ENCODE measurements at regions not wholly inside any gene's neighbourhood (a gene's known extent, or its start where the extent isn't known, plus 50 kb on each side); places are given as distances from the start of the nearest gene placed in this dataset.
"Not testable (repeated sequence)": the region's sequence is repeated elsewhere in the genome, so short reads cannot be mapped to it uniquely, and the experiment has no call there.

DNA sequence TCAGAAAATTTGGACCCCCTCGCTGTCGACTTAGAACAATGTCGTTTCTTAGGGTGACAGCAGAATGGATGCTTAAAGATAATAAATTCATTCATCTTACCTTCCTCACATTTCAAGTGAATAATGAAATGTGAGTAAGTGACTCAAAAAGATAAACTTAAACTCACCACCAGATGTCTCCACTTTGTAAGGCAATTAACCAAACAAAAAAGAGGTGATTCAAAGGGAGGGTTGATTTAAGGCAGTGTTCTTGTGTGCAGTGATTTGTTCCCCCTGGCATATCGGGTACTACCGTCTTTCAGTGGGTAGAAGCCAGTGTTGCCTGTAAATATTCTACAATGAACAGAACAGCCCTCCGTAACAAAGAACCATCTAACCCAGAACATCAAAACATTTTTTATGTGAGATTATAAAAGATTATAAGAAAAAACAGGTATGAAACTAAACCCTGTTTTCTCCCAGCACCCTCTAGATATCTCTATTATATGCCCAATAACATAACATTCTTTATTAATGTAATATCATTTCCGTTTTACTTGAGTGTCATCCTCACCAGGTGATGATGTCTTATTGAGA lies 589.7 kb downstream of the CBLN4 start:
- H3K36me3 ChIP-seq, result no peaks in the 10 kb centered on the region
- peaks cover 2% of the 10 kb centered on the region for H3K4me1 ChIP-seq (ENCODE audit: insufficient read depth)
- no peak for TF ChIP-seq POLR2A (IDR thresholded peaks at IDR 0.05)
- TF ChIP-seq, protein P1, sequence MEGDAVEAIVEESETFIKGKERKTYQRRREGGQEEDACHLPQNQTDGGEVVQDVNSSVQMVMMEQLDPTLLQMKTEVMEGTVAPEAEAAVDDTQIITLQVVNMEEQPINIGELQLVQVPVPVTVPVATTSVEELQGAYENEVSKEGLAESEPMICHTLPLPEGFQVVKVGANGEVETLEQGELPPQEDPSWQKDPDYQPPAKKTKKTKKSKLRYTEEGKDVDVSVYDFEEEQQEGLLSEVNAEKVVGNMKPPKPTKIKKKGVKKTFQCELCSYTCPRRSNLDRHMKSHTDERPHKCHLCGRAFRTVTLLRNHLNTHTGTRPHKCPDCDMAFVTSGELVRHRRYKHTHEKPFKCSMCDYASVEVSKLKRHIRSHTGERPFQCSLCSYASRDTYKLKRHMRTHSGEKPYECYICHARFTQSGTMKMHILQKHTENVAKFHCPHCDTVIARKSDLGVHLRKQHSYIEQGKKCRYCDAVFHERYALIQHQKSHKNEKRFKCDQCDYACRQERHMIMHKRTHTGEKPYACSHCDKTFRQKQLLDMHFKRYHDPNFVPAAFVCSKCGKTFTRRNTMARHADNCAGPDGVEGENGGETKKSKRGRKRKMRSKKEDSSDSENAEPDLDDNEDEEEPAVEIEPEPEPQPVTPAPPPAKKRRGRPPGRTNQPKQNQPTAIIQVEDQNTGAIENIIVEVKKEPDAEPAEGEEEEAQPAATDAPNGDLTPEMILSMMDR (IDR thresholded peaks at IDR 0.05), result peak in 2 of 3 donors; percentile 36 to 38
- intact Hi-C loops (cut with DNase I), result loop anchor here in 2 of 4 donors (10.0 kb wide), 2 partner anchors 749 to 759 kb away; no protein-coding TSS in a partner anchor
- WGBS, 3 donors, result 31 to 36% (median 34%) methylated on average over 7 of the region's 7 CpGs
- no peak overlapping the region for H3K4me3 ChIP-seq
- no peak overlapping the region for H3K27ac ChIP-seq
- H3K9me3 ChIP-seq, result no peaks in the 10 kb centered on the region
- no peaks in the 10 kb centered on the region for H3K27me3 ChIP-seq
- no peak for DNase-seq

DNA sequence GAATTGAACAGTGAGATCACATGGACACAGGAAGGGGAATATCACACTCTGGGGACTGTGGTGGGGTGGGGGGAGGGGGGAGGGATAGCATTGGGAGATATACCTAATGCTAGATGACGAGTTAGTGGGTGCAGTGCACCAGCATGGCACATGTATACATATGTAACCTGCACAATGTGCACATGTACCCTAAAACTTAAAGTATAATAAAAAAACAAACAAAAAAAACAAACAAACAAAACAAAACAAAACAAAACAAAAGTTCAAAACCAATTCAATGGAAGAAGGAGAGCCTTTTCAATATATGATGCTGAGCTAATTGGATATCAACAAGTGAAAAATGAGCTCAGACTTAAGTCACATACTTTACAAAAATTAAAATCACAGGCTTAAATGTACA lies 592.8 kb downstream of the CBLN4 start:
- not testable (repeated sequence) for H3K27ac ChIP-seq; H3K4me1 ChIP-seq (ENCODE audit: insufficient read depth); H3K4me3 ChIP-seq; H3K9me3 ChIP-seq; H3K27me3 ChIP-seq; H3K36me3 ChIP-seq; DNase-seq
- WGBS, 3 donors, result 75 to 93% methylated on average over 1 of the region's 1 CpG; no CpG with 5 or more reads in 1 of the 3 donors
- intact Hi-C loops (cut with DNase I), result loop anchor here in 2 of 4 donors (10.0 kb wide), 2 partner anchors 752 to 762 kb away; no protein-coding TSS in a partner anchor

DNA sequence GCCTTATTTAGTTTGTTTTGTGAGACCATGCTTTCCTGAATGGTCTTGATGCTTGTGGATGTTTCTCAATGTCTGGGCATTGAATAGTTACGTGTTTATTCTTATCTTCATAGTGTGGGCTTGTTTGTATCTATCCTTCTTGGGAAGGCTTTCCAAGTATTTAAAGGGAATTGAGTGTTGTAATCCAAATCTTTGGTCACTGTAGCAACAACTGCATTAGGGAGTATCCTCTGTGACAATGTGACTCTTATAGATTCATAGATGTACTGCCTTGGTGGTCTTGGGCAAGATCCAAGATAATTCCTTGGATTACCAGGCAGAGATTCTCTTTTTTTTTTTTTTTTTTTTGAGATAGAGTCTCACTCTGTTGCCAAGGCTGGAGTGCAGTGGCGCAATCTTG lies 598.4 kb downstream of the CBLN4 start:
- H3K27ac ChIP-seq, result no peak overlapping the region
- no peak for TF ChIP-seq EP300 (IDR thresholded peaks at IDR 0.05)
- TF ChIP-seq POLR2A (IDR thresholded peaks at IDR 0.05), result no peak
- TF ChIP-seq, protein P1 (IDR thresholded peaks at IDR 0.05), result no peak
- H3K9me3 ChIP-seq, result no peaks in the 10 kb centered on the region
- no peaks in the 10 kb centered on the region for H3K36me3 ChIP-seq
- intact Hi-C loops (cut with DNase I), result no loop called here
- WGBS, 3 donors, result 56 to 72% (median 59%) methylated on average over 2 of the region's 2 CpGs
- no peak for DNase-seq
- H3K27me3 ChIP-seq, result no peaks in the 10 kb centered on the region
- H3K4me3 ChIP-seq, result no peak overlapping the region
- H3K4me1 ChIP-seq (ENCODE audit: insufficient read depth), result no peaks in the 10 kb centered on the region

DNA sequence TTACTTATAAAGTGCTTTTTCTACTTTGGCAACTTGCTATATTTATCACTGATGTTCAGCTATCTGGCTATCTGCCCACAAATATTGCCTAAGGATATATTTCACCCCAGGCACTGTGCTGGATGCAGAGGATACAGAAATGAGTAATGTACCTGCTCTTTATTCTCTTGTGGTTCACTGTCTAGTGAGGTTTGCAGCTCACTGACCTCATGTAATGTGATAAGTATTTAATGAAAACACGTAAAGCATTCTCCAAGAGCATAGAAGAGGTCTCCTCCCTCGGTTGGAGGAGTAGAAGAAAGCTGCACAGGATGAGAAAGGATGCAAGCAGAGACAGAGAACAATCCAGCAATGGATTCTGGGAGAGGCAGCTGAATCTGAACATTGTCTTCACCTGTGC lies 610.7 kb downstream of the CBLN4 start:
- intact Hi-C loops (cut with DNase I), result no loop called here
- Histone ChIP-seq H3K9me3 (no peaks in the 10 kb centered on the region), H3K4me1 (ENCODE audit: insufficient read depth) (no peaks in the 10 kb centered on the region), H3K27me3 (no peaks in the 10 kb centered on the region), H3K4me3 (no peak overlapping the region), H3K36me3 (no peaks in the 10 kb centered on the region), H3K27ac (no peak overlapping the region)
- TF ChIP-seq, protein P1 (IDR thresholded peaks at IDR 0.05), result no peak
- TF ChIP-seq POLR2A (IDR thresholded peaks at IDR 0.05) (no peak), EP300 (IDR thresholded peaks at IDR 0.05) (no peak)
- 13 to 24% (median 20%) methylated on average over 2 of the region's 2 CpGs for WGBS, 3 donors
- no peak for DNase-seq

DNA sequence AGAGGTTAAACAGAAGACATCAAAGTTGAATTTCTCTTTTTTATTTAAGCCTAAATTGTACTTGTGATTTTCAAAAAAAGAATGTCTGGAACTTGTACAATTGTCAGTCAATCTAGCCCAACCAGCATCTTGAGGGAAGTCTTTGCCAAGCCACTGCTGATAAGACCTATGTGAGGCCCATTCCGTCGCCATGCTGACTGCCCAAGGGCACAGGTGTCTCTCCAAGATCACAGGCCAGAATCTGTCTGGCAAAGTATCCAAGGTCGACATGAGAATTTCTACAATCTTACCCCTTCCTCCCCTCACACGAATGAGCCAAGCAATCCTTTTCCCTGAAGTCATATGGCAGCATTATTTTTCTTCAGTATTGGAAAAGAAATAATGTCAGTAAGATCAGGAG lies 614.5 kb downstream of the CBLN4 start:
- Histone ChIP-seq H3K9me3 (no peaks in the 10 kb centered on the region), H3K27me3 (no peaks in the 10 kb centered on the region), H3K27ac (no peak overlapping the region), H3K4me3 (no peak overlapping the region), H3K36me3 (no peaks in the 10 kb centered on the region), H3K4me1 (ENCODE audit: insufficient read depth) (no peaks in the 10 kb centered on the region)
- TF ChIP-seq, protein P1 (IDR thresholded peaks at IDR 0.05), result no peak
- TF ChIP-seq POLR2A (IDR thresholded peaks at IDR 0.05), result no peak
- TF ChIP-seq EP300 (IDR thresholded peaks at IDR 0.05), result no peak
- intact Hi-C loops (cut with DNase I), result no loop called here
- DNase-seq, result no peak
- 9 to 30% (median 16%) methylated on average over 4 of the region's 4 CpGs for WGBS, 3 donors
